ENCODE measurements at regions not wholly inside any gene's neighbourhood (a gene's known extent, or its start where the extent isn't known, plus 50 kb on each side); places are given as distances from the start of the nearest gene placed in this dataset.
"Not testable (repeated sequence)": the region's sequence is repeated elsewhere in the genome, so short reads cannot be mapped to it uniquely, and the experiment has no call there.

GRCh38 chr14:34275530-34275929 is 186.5 kb downstream of the SPTSSA start:
- H3K4me1 ChIP-seq: no peaks in the 10 kb centered on the region
- intact Hi-C loops (cut with DNase I): no loop called here
- DNase-seq (no peak), ATAC-seq (no peak)
- H3K27ac ChIP-seq: no peak overlapping the region
- TF ChIP-seq POLR2A (IDR thresholded peaks at IDR 0.05): no peak
- no peak for TF ChIP-seq CTCF (IDR thresholded peaks at IDR 0.05)
- 38% methylated on average over 1 of the region's 1 CpG for WGBS (ENCODE audit: insufficient coverage, low coverage, low lambda C conversion rate, missing lambda C conversion rate)
- no peaks in the 10 kb centered on the region for H3K9me3 ChIP-seq
- H3K27me3 ChIP-seq: no peaks in the 10 kb centered on the region
- H3K4me3 ChIP-seq: no peak overlapping the region
- no peaks in the 10 kb centered on the region for H3K36me3 ChIP-seq

- TF ChIP-seq CTCF (IDR thresholded peaks at IDR 0.05) (no peak), POLR2A (IDR thresholded peaks at IDR 0.05) (no peak)
- H3K27me3 ChIP-seq: no peaks in the 10 kb centered on the region
- DNase-seq (no peak), ATAC-seq (no peak)
- H3K4me1 ChIP-seq: no peaks in the 10 kb centered on the region
- H3K36me3 ChIP-seq: no peaks in the 10 kb centered on the region
- intact Hi-C loops (cut with DNase I): no loop called here
- H3K27ac ChIP-seq: no peak overlapping the region
- WGBS (ENCODE audit: insufficient coverage, low coverage, low lambda C conversion rate, missing lambda C conversion rate): 69% methylated on average over 4 of the region's 4 CpGs
- no peaks in the 10 kb centered on the region for H3K9me3 ChIP-seq
- no peak overlapping the region for H3K4me3 ChIP-seq
Measured at GRCh38 chr14:34275078-34275477, 187.0 kb downstream of the SPTSSA start.

GRCh38 chr14:34273716-34274115 is 188.3 kb downstream of the SPTSSA start:
- ATAC-seq; H3K9me3 ChIP-seq; H3K4me1 ChIP-seq; intact Hi-C loops (cut with DNase I); H3K36me3 ChIP-seq; DNase-seq; H3K4me3 ChIP-seq; H3K27me3 ChIP-seq; H3K27ac ChIP-seq: not testable (repeated sequence)
- 76% methylated on average over 2 of the region's 4 CpGs for WGBS (ENCODE audit: insufficient coverage, low coverage, low lambda C conversion rate, missing lambda C conversion rate)

- WGBS (ENCODE audit: insufficient coverage, low coverage, low lambda C conversion rate, missing lambda C conversion rate): 62% methylated on average over 5 of the region's 5 CpGs
- no peak for ATAC-seq
- H3K27me3 ChIP-seq: no peaks in the 10 kb centered on the region
- DNase-seq: no peak
- H3K4me1 ChIP-seq: no peaks in the 10 kb centered on the region
- no peaks in the 10 kb centered on the region for H3K36me3 ChIP-seq
- TF ChIP-seq POLR2A (IDR thresholded peaks at IDR 0.05) (no peak), CTCF (IDR thresholded peaks at IDR 0.05) (no peak)
- intact Hi-C loops (cut with DNase I): no loop called here
- H3K9me3 ChIP-seq: no peaks in the 10 kb centered on the region
- H3K4me3 ChIP-seq: no peak overlapping the region
- H3K27ac ChIP-seq: no peak overlapping the region
Measured at GRCh38 chr14:34270361-34270760, 191.7 kb downstream of the SPTSSA start.

- no peaks in the 10 kb centered on the region for H3K36me3 ChIP-seq
- no peaks in the 10 kb centered on the region for H3K9me3 ChIP-seq
- no peak for DNase-seq
- H3K4me3 ChIP-seq: no peak overlapping the region
- H3K27me3 ChIP-seq: no peaks in the 10 kb centered on the region
- no peak overlapping the region for H3K27ac ChIP-seq
- TF ChIP-seq CTCF (IDR thresholded peaks at IDR 0.05) (no peak), POLR2A (IDR thresholded peaks at IDR 0.05) (no peak)
- WGBS (ENCODE audit: insufficient coverage, low coverage, low lambda C conversion rate, missing lambda C conversion rate): 45% methylated on average over 2 of the region's 4 CpGs
- intact Hi-C loops (cut with DNase I): no loop called here
- H3K4me1 ChIP-seq: no peaks in the 10 kb centered on the region
- ATAC-seq: no peak
Measured at GRCh38 chr14:34266344-34266743, 195.7 kb downstream of the SPTSSA start.

Measured in right lobe of liver (tissue), 6 donors.